ENCODE measurements at regions not wholly inside any gene's neighbourhood (a gene's known extent, or its start where the extent isn't known, plus 50 kb on each side); places are given as distances from the start of the nearest gene placed in this dataset.
A peak's percentile ranks its signal among the peaks of the same experiment; 100 is the strongest.

- H3K4me3 ChIP-seq = no peak overlapping the region
- 64% methylated on average over 1 of the region's 1 CpG for WGBS
- TF ChIP-seq POLR2A (IDR thresholded peaks at IDR 0.05) (no peak), POLR2AphosphoS5 (IDR thresholded peaks at IDR 0.05) (no peak)
- TF ChIP-seq, protein P1, sequence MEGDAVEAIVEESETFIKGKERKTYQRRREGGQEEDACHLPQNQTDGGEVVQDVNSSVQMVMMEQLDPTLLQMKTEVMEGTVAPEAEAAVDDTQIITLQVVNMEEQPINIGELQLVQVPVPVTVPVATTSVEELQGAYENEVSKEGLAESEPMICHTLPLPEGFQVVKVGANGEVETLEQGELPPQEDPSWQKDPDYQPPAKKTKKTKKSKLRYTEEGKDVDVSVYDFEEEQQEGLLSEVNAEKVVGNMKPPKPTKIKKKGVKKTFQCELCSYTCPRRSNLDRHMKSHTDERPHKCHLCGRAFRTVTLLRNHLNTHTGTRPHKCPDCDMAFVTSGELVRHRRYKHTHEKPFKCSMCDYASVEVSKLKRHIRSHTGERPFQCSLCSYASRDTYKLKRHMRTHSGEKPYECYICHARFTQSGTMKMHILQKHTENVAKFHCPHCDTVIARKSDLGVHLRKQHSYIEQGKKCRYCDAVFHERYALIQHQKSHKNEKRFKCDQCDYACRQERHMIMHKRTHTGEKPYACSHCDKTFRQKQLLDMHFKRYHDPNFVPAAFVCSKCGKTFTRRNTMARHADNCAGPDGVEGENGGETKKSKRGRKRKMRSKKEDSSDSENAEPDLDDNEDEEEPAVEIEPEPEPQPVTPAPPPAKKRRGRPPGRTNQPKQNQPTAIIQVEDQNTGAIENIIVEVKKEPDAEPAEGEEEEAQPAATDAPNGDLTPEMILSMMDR (IDR thresholded peaks at IDR 0.05) = no peak
- no peaks in the 10 kb centered on the region for H3K36me3 ChIP-seq
- no peak for DNase-seq (ENCODE audit: low spot score)
- H3K4me1 ChIP-seq (replicated peaks) = no peaks in the 10 kb centered on the region
- H3K9me3 ChIP-seq = no peaks in the 10 kb centered on the region
- no peaks in the 10 kb centered on the region for H3K27me3 ChIP-seq (replicated peaks; ENCODE audit: insufficient read depth)
- intact Hi-C loops (cut with DNase I) = no loop called here
- H3K27ac ChIP-seq = no peak overlapping the region
Measured at GRCh38 chr11:104361975-104362374, 198.0 kb upstream of the PDGFD start.

DNA sequence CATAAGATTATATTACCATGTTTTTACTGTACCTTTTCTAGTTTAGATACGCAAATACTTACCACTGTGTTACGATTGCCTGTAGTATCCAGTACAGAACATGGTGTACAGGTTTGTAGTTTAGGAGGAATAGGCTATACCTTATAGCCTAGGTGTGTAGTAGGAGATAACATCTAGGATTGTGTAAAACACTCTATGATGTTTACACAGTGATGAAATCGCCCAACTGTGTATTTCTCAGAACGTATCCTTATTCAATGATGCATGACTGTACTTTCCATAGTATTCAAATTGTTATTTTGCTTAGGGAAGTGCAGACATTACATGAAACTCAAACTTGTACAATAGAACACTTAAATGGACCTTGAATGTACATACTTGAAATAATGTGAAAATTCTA lies 188.1 kb upstream of the PDGFD start:
- H3K9me3 ChIP-seq = no peaks in the 10 kb centered on the region
- intact Hi-C loops (cut with DNase I) = no loop called here
- DNase-seq (ENCODE audit: low spot score) = no peak
- H3K27ac ChIP-seq = no peak overlapping the region
- H3K4me3 ChIP-seq = no peak overlapping the region
- TF ChIP-seq POLR2AphosphoS5 (IDR thresholded peaks at IDR 0.05) (no peak), POLR2A (IDR thresholded peaks at IDR 0.05) (no peak)
- TF ChIP-seq, protein P1 (IDR thresholded peaks at IDR 0.05) = no peak
- WGBS = 58% methylated on average over 4 of the region's 4 CpGs
- H3K4me1 ChIP-seq (replicated peaks) = no peaks in the 10 kb centered on the region
- no peaks in the 10 kb centered on the region for H3K27me3 ChIP-seq (replicated peaks; ENCODE audit: insufficient read depth)
- no peaks in the 10 kb centered on the region for H3K36me3 ChIP-seq

- no peaks in the 10 kb centered on the region for H3K27me3 ChIP-seq (replicated peaks; ENCODE audit: insufficient read depth)
- intact Hi-C loops (cut with DNase I) = no loop called here
- H3K27ac ChIP-seq = no peak overlapping the region
- no peaks in the 10 kb centered on the region for H3K9me3 ChIP-seq
- no peaks in the 10 kb centered on the region for H3K36me3 ChIP-seq
- 85% methylated on average over 1 of the region's 1 CpG for WGBS
- no peaks in the 10 kb centered on the region for H3K4me1 ChIP-seq (replicated peaks)
- TF ChIP-seq, protein P1 (IDR thresholded peaks at IDR 0.05) = peak in 2 of 4 experiments; percentile 2 to 11
- no peak for TF ChIP-seq POLR2AphosphoS5 (IDR thresholded peaks at IDR 0.05)
- no peak overlapping the region for H3K4me3 ChIP-seq
- no peak for DNase-seq (ENCODE audit: low spot score)
Measured at GRCh38 chr11:104343578-104343977, 179.6 kb upstream of the PDGFD start.

- TF ChIP-seq POLR2A (IDR thresholded peaks at IDR 0.05) (no peak), POLR2AphosphoS5 (IDR thresholded peaks at IDR 0.05) (no peak)
- TF ChIP-seq, protein P1 (IDR thresholded peaks at IDR 0.05) = no peak
Measured at GRCh38 chr11:104340590-104340989, 176.6 kb upstream of the PDGFD start.

GRCh38 chr11:104339380-104339831 lies 175.5 kb upstream of the PDGFD start:
- TF ChIP-seq POLR2AphosphoS5 (IDR thresholded peaks at IDR 0.05) (no peak), POLR2A (IDR thresholded peaks at IDR 0.05) (no peak)
- TF ChIP-seq, protein P1 (IDR thresholded peaks at IDR 0.05) = no peak
- 93% methylated on average over 10 of the region's 10 CpGs for WGBS
- Histone ChIP-seq H3K36me3 (no peaks in the 10 kb centered on the region), H3K27ac (no peak overlapping the region), H3K27me3 (replicated peaks; ENCODE audit: insufficient read depth) (no peaks in the 10 kb centered on the region), H3K4me3 (no peak overlapping the region), H3K4me1 (replicated peaks) (no peaks in the 10 kb centered on the region), H3K9me3 (no peaks in the 10 kb centered on the region)
- intact Hi-C loops (cut with DNase I) = no loop called here
- no peak for DNase-seq (ENCODE audit: low spot score)

More at GRCh38 chr11:104340590-104340989, 176.6 kb upstream of the PDGFD start:
- intact Hi-C loops (cut with DNase I) = no loop called here
- H3K4me1 ChIP-seq (replicated peaks) = no peaks in the 10 kb centered on the region
- 62% methylated on average over 2 of the region's 2 CpGs for WGBS
- no peaks in the 10 kb centered on the region for H3K27me3 ChIP-seq (replicated peaks; ENCODE audit: insufficient read depth)
- no peak overlapping the region for H3K4me3 ChIP-seq
- H3K27ac ChIP-seq = no peak overlapping the region
- no peak for DNase-seq (ENCODE audit: low spot score)
- no peaks in the 10 kb centered on the region for H3K9me3 ChIP-seq
- no peaks in the 10 kb centered on the region for H3K36me3 ChIP-seq
